GM12891 (cell line): ENCODE measurements at regions not wholly inside any gene's neighbourhood (a gene's known extent, or its start where the extent isn't known, plus 50 kb on each side); places are given as distances from the start of the nearest gene placed in this dataset.
"Not testable (repeated sequence)": the region's sequence is repeated elsewhere in the genome, so short reads cannot be mapped to it uniquely, and the experiment has no call there.

Experiments
- DNase-seq: peaks from one replicate; pipeline ENCODE4 v3.0.0; 2011; ENCODE audit warnings: low spot score; ENCODE audit not compliant: insufficient read length
- FAIRE-seq: peaks from 2 replicates; lab custom pipeline; 2011; peaks lifted over from hg19 to GRCh38; lab: Jason Lieb, UNC
- PAX5 ChIP-seq: IDR thresholded peaks from 2 replicates; pipeline ENCODE4 v1.6.1; 2011; ENCODE audit warnings: low read length, moderate library complexity, mild to moderate bottlenecking; ENCODE audit not compliant: insufficient read depth, severe bottlenecking
- POLR2A ChIP-seq: IDR thresholded peaks from 2 replicates; pipeline ENCODE4 v1.6.1; 2011; ENCODE audit warnings: low read depth, low read length, control low read depth
- POLR2AphosphoS5 ChIP-seq: IDR thresholded peaks from 2 replicates; pipeline ENCODE4 v1.6.1; 2011; ENCODE audit warnings: low read depth, low read length, control low read depth
- POU2F2 ChIP-seq: IDR thresholded peaks from 2 replicates; pipeline ENCODE4 v1.6.1; 2011; ENCODE audit warnings: low read depth, mild to moderate bottlenecking, control low read depth, low read length, moderate library complexity
- SPI1 ChIP-seq: IDR thresholded peaks from 2 replicates; pipeline ENCODE4 v1.6.1; 2011; ENCODE audit warnings: low read depth, low read length, control low read depth
- TAF1 ChIP-seq: IDR thresholded peaks from 2 replicates; pipeline ENCODE4 v1.6.1; 2011; ENCODE audit warnings: low read depth, low read length, control low read depth

DNA sequence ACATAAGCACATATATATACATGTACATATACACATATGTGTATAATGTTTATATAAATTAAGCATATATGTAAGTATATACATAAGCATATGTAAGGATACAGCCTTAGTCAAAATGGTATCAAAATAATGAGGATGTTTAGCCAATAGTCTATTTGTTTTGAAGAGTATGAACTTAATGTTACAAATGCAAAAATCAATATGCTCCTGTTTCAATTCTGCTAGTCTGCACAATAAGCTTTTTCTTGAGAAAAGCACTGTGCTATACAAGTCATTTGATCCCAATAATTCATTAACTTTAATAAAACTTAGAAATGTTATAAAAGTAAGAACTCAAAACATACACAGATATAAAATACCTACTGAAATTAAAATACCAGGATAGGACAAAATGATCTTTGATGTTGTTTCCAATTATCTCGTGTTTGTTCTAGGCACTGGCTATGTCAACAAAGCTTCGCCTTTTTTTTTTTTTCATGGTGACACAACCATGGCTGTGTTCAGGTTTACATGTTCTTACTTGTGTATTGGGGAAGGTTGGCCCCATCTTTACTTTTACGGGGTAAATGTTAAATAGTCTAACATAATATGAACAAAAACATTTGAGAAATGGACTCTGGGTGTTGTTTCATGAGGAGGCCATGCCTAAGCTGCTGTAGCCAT, 271.1 kb upstream of the CDH19 start:
- no peak for DNase-seq
- TF ChIP-seq SPI1: no peak
- no peak for TF ChIP-seq PAX5
- no peak for TF ChIP-seq POU2F2
- TF ChIP-seq TAF1: no peak
- no peak for TF ChIP-seq POLR2A
- no peak for TF ChIP-seq POLR2AphosphoS5
- FAIRE-seq: no peak

DNA sequence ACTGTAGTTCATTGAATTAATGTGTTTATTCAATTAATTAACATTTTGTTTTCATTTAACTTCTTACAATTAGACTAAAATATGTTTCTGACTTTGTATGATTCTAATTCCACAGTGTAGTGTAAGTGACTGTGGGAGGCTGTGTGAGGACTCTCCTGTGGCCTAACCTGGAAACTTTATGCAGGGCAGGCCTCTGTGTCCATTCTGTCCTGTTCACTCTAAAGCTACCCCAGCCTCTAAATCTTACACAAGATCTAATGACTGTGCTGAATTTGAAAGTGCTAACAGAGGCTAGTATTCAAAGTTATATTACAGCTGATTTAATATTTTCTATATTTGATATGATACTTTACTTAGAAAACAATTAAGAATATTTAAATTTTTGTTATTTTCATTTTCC, 270.5 kb upstream of the CDH19 start:
- TF ChIP-seq POLR2A (no peak), POLR2AphosphoS5 (no peak), TAF1 (no peak), POU2F2 (no peak), PAX5 (no peak), SPI1 (no peak)
- DNase-seq (no peak), FAIRE-seq (no peak)

- DNase-seq: no peak
- FAIRE-seq: no peak
- no peak for TF ChIP-seq TAF1
- no peak for TF ChIP-seq POLR2AphosphoS5
- TF ChIP-seq SPI1: no peak
- no peak for TF ChIP-seq POLR2A
- no peak for TF ChIP-seq PAX5
- no peak for TF ChIP-seq POU2F2
Observed at GRCh38 chr18:66873899-66874298, 270.0 kb upstream of the CDH19 start.

DNA sequence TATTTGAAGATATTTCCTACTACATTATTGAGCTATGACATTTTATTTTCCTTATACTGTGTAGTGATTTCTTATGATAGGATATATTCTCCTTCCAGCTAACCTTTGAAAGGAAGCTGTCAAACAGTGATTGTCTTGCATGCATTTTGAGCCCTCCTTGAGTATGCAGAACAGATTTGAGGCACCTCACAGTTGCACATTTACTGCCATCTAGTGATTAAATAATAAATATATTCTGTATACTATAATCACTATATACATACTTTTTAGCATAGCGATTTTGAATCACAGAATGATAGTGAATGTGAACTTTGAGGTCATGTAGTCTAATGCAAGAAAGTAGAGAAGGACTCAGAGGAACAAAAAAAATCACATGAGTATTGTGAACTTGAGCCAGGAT, 268.4 kb upstream of the CDH19 start:
- TF ChIP-seq POLR2AphosphoS5 (no peak), PAX5 (no peak), POLR2A (no peak), SPI1 (no peak), TAF1 (no peak), POU2F2 (no peak)
- FAIRE-seq: no peak
- no peak for DNase-seq

DNA sequence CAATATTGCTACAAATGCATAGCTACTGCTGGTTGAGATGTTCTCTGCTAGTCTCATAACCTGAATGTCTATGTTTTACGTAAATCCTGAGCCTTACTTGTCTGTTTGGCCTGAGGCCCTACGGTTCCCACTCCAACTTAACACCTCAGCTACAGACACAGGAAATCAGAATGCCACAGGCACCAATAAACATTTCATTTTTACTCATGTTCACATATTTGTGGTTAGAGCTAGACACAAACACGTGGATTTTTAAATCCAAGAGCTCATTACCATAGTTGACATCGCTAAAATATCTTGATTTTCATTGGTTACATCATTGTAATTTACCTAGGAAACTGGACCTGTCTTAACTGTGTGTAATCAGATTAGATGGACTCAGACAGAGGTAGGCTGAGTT, 263.8 kb upstream of the CDH19 start:
- DNase-seq (no peak), FAIRE-seq (no peak)
- TF ChIP-seq TAF1 (no peak), SPI1 (no peak), POLR2AphosphoS5 (no peak), POLR2A (no peak), PAX5 (no peak), POU2F2 (no peak)

GRCh38 chr18:66866427-66866940, 262.6 kb upstream of the CDH19 start:
- DNase-seq, FAIRE-seq: not testable (repeated sequence)

DNA sequence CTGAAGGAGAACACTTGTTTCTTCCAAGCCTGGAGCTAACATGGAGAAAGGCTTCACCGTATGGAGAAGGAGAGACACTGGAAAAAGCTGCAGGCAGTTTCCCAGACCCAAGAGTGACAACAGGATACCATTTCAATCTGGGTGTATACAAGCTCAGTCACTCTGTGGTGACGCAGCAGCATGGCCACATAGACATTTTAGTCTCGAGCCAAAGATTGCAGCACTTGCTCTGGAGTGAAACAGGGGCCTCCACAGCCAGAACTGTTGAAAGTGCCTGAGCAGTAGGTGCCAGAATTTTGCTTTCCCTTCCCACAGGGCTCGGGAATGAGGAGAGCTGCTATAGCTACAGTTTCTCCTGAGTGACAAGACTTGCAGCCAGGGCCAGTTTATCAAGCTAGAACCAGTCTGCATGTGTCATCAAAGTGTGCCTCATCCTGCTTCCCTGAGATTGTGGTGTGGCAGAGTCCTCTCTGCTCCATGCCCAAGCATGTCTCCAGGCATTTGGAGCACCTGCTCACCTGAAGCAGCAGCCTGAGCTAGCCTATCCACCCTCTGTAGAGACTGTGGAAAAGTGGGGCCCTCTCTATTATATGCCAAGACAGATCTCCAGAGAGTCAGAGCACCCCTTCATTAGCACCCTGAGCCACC, 234.6 kb upstream of the CDH19 start:
- no peak for TF ChIP-seq POLR2AphosphoS5
- TF ChIP-seq PAX5: no peak
- TF ChIP-seq SPI1: no peak
- no peak for TF ChIP-seq POU2F2
- no peak for TF ChIP-seq TAF1
- no peak for TF ChIP-seq POLR2A
- no peak for DNase-seq
- no peak for FAIRE-seq

DNA sequence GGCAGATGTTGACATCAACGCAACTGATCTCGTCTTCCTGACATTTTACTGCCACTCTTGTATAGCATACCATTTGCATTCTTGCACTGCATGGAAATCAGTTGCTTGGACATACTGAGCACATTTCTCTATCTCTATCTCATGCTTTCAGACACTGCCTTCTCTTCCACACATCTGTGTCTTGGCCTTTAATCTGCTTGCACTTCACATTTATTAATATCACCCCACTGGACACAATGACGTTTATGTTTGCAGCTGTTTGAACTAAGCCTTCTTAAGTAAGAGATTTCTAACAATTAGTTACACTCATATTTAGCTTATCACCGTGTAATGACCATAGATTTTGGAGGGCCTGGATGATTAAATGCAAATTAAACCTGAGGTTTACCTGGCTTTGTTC, 229.8 kb upstream of the CDH19 start:
- FAIRE-seq (no peak), DNase-seq (no peak)
- TF ChIP-seq SPI1: no peak
- no peak for TF ChIP-seq PAX5
- TF ChIP-seq POLR2AphosphoS5: no peak
- no peak for TF ChIP-seq POLR2A
- TF ChIP-seq TAF1: no peak
- no peak for TF ChIP-seq POU2F2

GRCh38 chr18:66826211-66826610, 222.3 kb upstream of the CDH19 start:
- no peak for FAIRE-seq
- TF ChIP-seq POLR2AphosphoS5 (no peak), POU2F2 (no peak), PAX5 (no peak), SPI1 (no peak), POLR2A (no peak), TAF1 (no peak)
- DNase-seq: no peak

DNA sequence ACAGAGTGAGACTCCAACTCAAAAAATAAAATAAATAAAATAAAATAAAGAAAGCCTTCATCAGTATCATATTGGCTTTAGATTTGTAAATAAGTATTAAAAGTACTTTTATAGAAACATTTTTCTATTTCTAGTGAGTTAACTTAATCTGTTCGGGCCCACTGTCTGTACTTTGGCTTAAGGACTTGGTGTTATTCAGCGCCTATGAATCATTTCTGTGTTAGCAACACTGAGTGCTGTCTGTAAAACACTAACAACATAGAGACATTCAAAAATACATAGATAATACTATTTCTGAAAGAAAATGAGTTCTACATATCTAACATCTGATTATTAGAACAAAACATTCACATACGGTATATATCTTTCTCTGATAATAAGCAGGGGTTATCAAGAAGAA, 221.5 kb upstream of the CDH19 start:
- FAIRE-seq (no peak), DNase-seq (no peak)
- TF ChIP-seq TAF1 (no peak), POU2F2 (no peak), POLR2A (no peak), PAX5 (no peak), SPI1 (no peak), POLR2AphosphoS5 (no peak)
